NCI-H2196 treated with DMSO at 0.1 percent for 48 hours (cell line): ENCODE measurements at regions not wholly inside any gene's neighbourhood (a gene's known extent, or its start where the extent isn't known, plus 50 kb on each side); places are given as distances from the start of the nearest gene placed in this dataset.

Source experiments
- DNase-seq: peaks from one replicate; lab custom pipeline; 2025; ENCODE audit not compliant: unreplicated experiment; lab: John Stamatoyannopoulos, UW

- DNase-seq: no peak
These were observed 112.6 kb downstream of the CDC5L start for GRCh38 chr6:44500074-44500473.

- DNase-seq: no peak
These were observed 116.0 kb downstream of the CDC5L start for GRCh38 chr6:44503471-44503870.

- DNase-seq: no peak
These were observed 116.8 kb downstream of the CDC5L start for GRCh38 chr6:44504301-44504791.

- no peak for DNase-seq
These were observed 118.2 kb downstream of the CDC5L start for GRCh38 chr6:44505751-44506150.

GRCh38 chr6:44507014-44507413 lies 119.5 kb downstream of the CDC5L start:
- no peak for DNase-seq

- DNase-seq: no peak
These were observed 121.1 kb downstream of the CDC5L start for GRCh38 chr6:44508646-44509045.

- DNase-seq: no peak
These were observed 123.6 kb downstream of the CDC5L start for GRCh38 chr6:44511126-44511525.

- DNase-seq: no peak
These were observed 125.6 kb downstream of the CDC5L start for GRCh38 chr6:44512868-44513741.

GRCh38 chr6:44514085-44514484 lies 126.6 kb downstream of the CDC5L start:
- DNase-seq: no peak

- no peak for DNase-seq
These were observed 127.2 kb downstream of the CDC5L start for GRCh38 chr6:44514576-44515193.

- DNase-seq: no peak
These were observed 135.4 kb downstream of the CDC5L start for GRCh38 chr6:44522871-44523270.

GRCh38 chr6:44524476-44525227 lies 137.1 kb downstream of the CDC5L start:
- DNase-seq: no peak

- DNase-seq: no peak
These were observed 138.3 kb downstream of the CDC5L start for GRCh38 chr6:44525761-44526351.

- DNase-seq: no peak
These were observed 139.7 kb downstream of the CDC5L start for GRCh38 chr6:44527181-44527580.

GRCh38 chr6:44527583-44528369 lies 140.3 kb downstream of the CDC5L start:
- no peak for DNase-seq

- DNase-seq: no peak
These were observed 140.8 kb downstream of the CDC5L start for GRCh38 chr6:44528370-44528644.

GRCh38 chr6:44528716-44529115 lies 141.2 kb downstream of the CDC5L start:
- DNase-seq: no peak

- no peak for DNase-seq
These were observed 141.8 kb downstream of the CDC5L start for GRCh38 chr6:44529146-44529905.

- no peak for DNase-seq
These were observed 142.9 kb downstream of the CDC5L start for GRCh38 chr6:44530209-44530909.

- DNase-seq: no peak
These were observed 143.4 kb downstream of the CDC5L start for GRCh38 chr6:44530910-44531234.
